ENCODE measurements at regions not wholly inside any gene's neighbourhood (a gene's known extent, or its start where the extent isn't known, plus 50 kb on each side); places are given as distances from the start of the nearest gene placed in this dataset.

DNA sequence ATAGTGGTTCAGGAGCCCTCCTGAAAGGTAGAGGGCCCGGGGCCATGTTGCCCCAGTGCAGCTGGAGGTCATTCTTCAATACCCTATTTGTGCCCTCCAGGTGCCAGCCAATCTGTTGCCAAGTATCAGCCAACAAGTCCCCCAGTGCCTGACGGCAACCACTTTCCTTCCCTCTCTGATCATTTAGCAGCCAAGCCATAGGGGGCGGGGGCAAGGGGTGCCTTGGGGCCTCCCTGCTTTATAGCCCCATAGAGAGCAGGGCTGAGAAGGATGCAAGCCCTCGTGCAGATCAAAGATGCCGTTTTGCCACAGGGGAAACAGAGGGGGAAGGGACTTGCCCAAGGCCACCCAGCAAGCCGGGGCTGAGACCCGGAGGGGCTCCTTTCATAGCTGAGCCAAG lies 149.0 kb upstream of the CHST15 start:
- no peak for TF ChIP-seq CTCF (IDR thresholded peaks at IDR 0.05)
- TF ChIP-seq POLR2A (IDR thresholded peaks at IDR 0.05) = no peak
- no peak for TF ChIP-seq EP300 (IDR thresholded peaks at IDR 0.05)
- TF ChIP-seq POLR2AphosphoS5 (IDR thresholded peaks at IDR 0.05) = no peak

Measured in sigmoid colon (tissue), 4 donors.